Fibroblast of skin of scalp (primary cell): ENCODE measurements at regions not wholly inside any gene's neighbourhood (a gene's known extent, or its start where the extent isn't known, plus 50 kb on each side); places are given as distances from the start of the nearest gene placed in this dataset.

Experiments
- DNase-seq: peaks from one replicate; pipeline ENCODE4 v3.0.0-alpha.2; 2013

GRCh38 chr10:78277314-78278057 lies 243.8 kb downstream of the RPS24 start:
- no peak for DNase-seq

- peak; percentile 54 for DNase-seq
Observed at GRCh38 chr10:78278058-78278404, 244.4 kb downstream of the RPS24 start.

- DNase-seq, result no peak
Observed at GRCh38 chr10:78279756-78280155, 246.1 kb downstream of the RPS24 start.

DNA sequence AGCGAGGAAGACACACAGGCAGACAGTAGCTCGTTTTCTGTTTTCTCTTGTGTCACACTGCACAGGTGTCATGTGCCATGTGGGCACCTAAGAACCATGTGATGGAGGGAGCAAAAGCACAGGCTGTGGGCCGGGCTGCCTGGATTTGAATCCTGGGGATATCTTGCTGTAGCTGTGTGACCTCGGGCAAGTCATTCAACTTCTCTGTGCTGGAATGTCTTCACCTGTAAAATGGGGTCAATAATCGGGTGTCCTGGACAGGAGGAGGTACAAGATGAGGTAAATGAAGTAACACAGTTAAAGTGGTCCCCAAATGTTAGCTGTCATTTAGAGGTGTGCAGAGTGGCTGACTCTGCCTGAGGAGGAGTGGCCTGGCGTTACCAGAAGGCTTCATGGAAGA lies 246.9 kb downstream of the RPS24 start:
- no peak for DNase-seq

- DNase-seq, result no peak
Observed at GRCh38 chr10:78281627-78282026, 248.0 kb downstream of the RPS24 start.

- no peak for DNase-seq
Observed at GRCh38 chr10:78283069-78283682, 249.5 kb downstream of the RPS24 start.

GRCh38 chr10:78284381-78284780 lies 250.7 kb downstream of the RPS24 start:
- no peak for DNase-seq

- no peak for DNase-seq
Observed at GRCh38 chr10:78285226-78285625, 251.6 kb downstream of the RPS24 start.

DNA sequence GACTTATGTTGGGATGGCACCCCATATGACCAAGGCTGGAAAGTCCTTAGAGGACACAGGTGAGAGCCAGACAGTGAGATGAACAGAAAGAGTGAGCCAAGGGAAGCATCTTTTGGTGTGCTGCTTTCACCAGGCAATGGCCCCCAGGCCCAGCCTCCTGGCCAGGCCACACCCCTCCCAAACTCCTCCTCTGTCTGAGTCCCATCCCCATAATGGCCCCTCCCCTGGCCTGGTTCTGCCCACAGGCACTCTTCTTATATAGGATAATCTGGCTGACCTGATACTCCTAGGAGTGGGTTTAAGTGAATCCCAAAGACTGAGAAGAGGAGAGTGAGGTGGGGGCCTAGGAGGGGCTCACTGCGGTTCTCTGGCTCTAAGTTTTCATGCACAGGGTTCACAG lies 252.5 kb downstream of the RPS24 start:
- DNase-seq, result no peak

- DNase-seq, result no peak
Observed at GRCh38 chr10:78286668-78287067, 253.0 kb downstream of the RPS24 start.

DNA sequence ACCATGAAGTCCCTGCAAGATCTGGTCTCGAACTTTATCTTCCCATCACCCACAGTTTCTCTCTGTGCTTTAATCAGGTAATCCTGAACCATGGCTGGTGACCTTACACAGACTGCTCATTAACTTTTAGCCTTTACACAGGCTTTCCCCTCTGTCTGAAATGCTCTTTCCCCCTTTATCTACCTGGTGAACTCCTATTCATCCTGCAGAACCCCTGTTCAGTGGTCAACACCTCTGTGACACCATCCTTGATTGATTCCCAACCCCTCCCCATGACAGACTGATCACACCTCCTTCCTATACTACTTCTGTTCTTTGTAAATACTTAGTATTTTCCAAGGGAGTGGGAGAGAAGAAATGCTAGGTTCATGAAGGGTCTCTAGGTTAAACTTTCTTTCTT lies 254.0 kb downstream of the RPS24 start:
- no peak for DNase-seq

DNA sequence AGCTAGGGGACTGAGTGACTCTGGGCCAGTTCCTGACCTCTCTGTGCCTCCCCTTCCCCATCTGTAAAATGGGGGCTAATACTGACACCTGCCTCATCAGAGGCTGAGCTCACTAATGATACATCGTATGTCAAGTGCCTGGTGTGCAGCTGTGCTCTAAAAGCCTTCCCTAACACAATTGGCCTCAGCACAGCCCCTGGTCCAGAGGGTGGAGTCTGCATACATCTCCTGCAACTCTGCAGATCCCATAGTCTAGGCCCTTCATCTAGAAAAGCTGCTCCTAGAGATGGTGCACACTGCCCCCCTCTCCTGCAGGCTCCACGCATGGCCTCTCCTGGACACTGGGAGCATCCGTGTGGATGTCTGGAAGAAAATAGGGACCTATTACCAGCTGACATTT lies 255.0 kb downstream of the RPS24 start:
- no peak for DNase-seq

DNA sequence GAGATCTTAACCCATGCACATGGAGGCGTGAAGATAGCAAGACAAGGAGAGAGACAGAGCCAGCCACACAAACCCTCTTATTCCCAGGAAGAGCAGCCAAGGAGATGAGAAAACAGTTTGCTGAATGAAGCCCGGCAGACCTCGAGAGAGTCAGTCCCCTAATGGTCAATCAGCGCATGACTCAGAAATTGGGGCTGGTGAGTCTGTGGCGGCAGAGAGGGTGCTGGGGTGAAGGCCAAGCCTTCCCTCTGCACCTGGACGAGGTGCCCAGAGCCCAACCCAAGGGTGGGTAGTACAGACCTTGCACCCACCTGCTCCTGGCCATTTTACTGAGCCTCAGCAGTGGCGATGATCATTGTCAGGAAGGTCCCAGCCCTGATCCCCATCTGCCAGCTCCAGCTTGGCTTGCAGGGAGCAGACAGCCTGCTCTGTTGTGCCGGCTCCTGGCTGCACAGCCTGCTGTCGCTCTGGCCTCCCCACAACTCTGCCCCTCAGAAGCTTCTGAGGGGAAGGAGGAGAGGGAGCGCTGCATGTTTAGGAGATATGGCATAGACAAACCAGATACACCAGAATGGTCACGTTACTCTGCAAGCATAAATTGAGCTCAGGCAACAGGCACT lies 256.6 kb downstream of the RPS24 start:
- DNase-seq, result no peak

DNA sequence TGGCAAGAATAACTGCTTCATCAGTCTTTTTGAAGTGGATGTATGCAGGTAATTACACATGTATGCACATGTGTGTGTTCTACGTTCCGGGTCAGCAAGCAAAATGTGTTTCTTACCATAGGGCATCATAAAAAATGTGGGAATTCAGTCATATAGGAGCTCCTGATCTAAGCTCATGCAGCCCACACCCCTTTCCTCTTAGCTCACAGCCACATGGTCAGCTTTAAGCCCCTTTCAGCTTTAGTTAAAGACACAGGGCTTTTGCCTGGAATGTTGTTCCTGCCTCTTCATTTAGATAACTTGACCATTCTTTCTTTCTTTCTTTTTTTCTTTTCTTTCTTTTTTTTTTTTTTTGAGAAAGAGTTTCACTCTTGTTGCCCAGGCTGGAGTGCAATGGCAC lies 258.1 kb downstream of the RPS24 start:
- DNase-seq, result no peak

GRCh38 chr10:78292250-78292981 lies 258.8 kb downstream of the RPS24 start:
- no peak for DNase-seq

- no peak for DNase-seq
Observed at GRCh38 chr10:78292982-78293865, 259.6 kb downstream of the RPS24 start.

GRCh38 chr10:78295242-78295641 lies 261.6 kb downstream of the RPS24 start:
- no peak for DNase-seq

GRCh38 chr10:78296785-78297184 lies 263.1 kb downstream of the RPS24 start:
- no peak for DNase-seq

DNA sequence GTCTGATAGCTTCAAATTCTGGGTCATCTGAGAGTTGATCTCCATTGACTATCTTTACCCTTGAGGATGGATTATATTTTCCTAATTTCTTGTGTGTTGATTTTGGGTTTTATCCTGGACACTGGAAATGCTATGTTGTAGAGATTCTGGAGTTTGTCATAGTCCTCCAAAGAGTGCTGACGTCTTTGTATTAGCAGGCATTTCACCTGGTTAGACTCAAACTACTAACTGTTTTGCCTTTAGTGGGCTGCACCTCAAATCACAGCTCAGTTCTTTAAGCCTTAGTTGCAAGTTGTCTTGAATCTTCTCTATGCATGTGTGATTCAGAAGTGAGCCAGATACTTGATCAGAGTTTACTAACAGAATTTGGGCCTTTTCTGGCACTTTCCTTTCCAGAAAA lies 264.3 kb downstream of the RPS24 start:
- no peak for DNase-seq

DNA sequence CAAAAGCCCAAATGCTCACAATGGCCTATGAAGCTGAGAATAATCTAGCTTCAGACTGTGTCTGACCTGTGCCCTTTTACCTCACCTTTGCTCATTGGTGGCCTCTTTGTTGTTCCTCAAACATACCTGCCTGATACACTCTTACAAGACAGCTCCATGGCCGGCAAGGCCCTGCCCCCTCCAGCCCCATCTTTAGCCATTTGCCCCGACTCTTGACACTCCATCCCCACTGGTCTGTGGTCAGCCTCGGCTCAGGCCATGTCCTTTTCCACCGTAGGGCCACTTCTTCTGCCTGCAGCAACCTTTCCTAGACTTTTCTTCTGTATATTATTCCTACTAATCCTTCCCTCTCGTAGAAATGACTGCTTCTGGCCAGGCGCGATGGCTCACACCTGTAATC lies 265.2 kb downstream of the RPS24 start:
- DNase-seq, result no peak

DNA sequence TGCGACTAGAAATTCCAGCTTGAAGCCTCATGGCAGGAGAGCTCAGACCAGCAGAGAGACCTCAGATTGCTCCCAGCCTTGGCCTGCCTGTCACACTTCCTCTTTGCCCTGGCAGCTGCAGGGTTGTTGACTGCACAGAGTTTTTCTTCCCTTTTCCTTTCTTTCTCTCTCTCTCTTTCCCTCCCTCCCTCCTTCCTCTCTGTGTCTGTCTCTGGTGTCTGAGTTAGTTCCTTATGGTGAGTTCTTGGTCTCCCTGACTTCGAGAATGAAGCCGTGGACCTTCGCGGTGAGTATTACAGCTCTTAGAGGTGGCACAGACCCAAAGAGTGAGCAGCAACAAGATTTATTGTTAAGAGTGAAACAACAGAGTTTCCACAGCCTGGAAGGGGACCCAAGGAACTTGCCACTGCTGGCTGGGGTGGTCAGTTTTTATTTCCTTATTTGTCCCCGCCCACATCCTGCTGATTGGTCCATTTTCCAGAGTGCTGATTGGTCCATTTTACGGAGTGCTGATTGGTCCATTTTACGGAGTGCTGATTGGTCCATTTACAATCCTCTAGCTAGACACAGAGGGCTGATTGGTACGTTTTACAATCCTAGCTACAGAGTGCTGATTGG lies 266.3 kb downstream of the RPS24 start:
- no peak for DNase-seq

- no peak for DNase-seq
Observed at GRCh38 chr10:78300526-78300925, 266.9 kb downstream of the RPS24 start.
